Ovary (tissue), 3 donors: ENCODE measurements at regions not wholly inside any gene's neighbourhood (a gene's known extent, or its start where the extent isn't known, plus 50 kb on each side); places are given as distances from the start of the nearest gene placed in this dataset.

Experiments
- CTCF ChIP-seq, 3 donors: fragments of 450-650 bp in 2 of 3; fragments of 200-600 bp in 1 of 3; IDR thresholded peaks; one replicate each; pipeline versions ENCODE4 v1.5.1 to v1.8.0; 2016 to 2022; ENCODE audit warnings: antibody characterized with exemption in 3 of 3, mild to moderate bottlenecking in 1 of 3
- EP300 ChIP-seq: sonication (generic); formaldehyde crosslinking; IDR thresholded peaks from one replicate; pipeline ENCODE4 v1.6.1; 2017; ENCODE audit warnings: antibody characterized with exemption
- donor health status: DM: no; HTN: no; CAD: no.

- no peak for TF ChIP-seq EP300
- no peak for TF ChIP-seq CTCF (IDR thresholded peaks at IDR 0.05)
Observed at GRCh38 chr1:221871056-221871455, 129.2 kb upstream of the DUSP10 start.
